ENCODE measurements at regions not wholly inside any gene's neighbourhood (a gene's known extent, or its start where the extent isn't known, plus 50 kb on each side); places are given as distances from the start of the nearest gene placed in this dataset.
A peak's percentile ranks its signal among the peaks of the same experiment; 100 is the strongest.
"Not testable (repeated sequence)": the region's sequence is repeated elsewhere in the genome, so short reads cannot be mapped to it uniquely, and the experiment has no call there.

- Mint-ChIP-seq H3K4me3 (no peak overlapping the region), H3K4me1 (ENCODE audit: low read depth in 2 of 2) (no peaks in the 10 kb centered on the region), H3K9me3 (peaks cover 0 to 4% of the 10 kb centered on the region in 2 donors), H3K27me3 (peaks cover 17 to 32% of the 10 kb centered on the region in 2 donors), H3K36me3 (ENCODE audit: insufficient read depth) (no peaks in the 10 kb centered on the region), H3K27ac (no peak overlapping the region)
- no peak for DNase-seq
- no peak for ATAC-seq (replicated peaks)
These were observed 220.5 kb upstream of the SLCO3A1 start for GRCh38 chr15:91632981-91633380.

DNA sequence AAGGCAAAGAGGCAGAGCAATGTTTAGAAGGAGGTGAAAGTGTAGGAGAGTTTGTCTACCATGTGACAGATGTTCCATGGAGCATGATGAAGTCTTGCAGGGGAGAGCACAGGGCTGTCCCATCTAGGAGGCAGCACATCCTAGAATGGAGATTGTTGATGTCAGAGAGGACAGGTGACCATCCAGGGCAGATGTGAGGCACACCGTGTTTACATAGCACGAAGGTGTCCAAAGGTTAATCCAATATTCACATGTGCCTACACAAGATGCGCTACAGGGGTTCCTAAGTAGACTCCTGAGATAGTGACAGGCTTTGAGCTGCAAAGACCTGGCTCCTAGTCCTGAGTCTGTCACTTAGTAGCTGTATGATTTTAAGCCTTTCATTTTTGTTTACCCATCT, 219.3 kb upstream of the SLCO3A1 start:
- DNase-seq, result no peak
- H3K9me3 Mint-ChIP-seq, result peaks cover 0 to 7% of the 10 kb centered on the region in 2 donors
- H3K36me3 Mint-ChIP-seq (ENCODE audit: insufficient read depth), result no peaks in the 10 kb centered on the region
- no peak overlapping the region for H3K4me3 Mint-ChIP-seq
- H3K27ac Mint-ChIP-seq, result no peak overlapping the region
- H3K27me3 Mint-ChIP-seq, result peaks cover 23 to 39% of the 10 kb centered on the region in 2 donors
- H3K4me1 Mint-ChIP-seq (ENCODE audit: low read depth in 2 of 2), result no peaks in the 10 kb centered on the region
- ATAC-seq (replicated peaks), result no peak

DNA sequence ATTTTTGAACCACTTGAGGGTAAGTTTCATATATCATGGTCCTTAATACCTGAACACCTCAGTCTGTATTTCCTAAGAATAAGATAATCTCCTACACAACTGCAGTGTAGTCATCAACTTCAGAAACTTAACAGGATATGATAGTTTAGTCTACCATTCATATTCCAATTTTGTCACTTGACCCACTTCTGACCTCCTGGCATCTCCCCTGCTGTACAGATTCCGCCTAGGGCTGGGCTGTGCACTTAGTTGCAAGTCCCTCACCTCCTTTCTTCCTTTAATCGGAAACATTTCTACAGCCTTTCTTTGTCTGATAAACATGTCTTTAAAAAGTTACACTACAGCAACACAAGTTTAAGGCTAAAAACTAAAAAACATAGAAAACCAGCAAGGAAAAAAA, 218.4 kb upstream of the SLCO3A1 start:
- H3K9me3 Mint-ChIP-seq, result peaks cover 0 to 7% of the 10 kb centered on the region in 2 donors
- no peak overlapping the region for H3K27ac Mint-ChIP-seq
- H3K4me3 Mint-ChIP-seq, result no peak overlapping the region
- DNase-seq, result no peak
- H3K4me1 Mint-ChIP-seq (ENCODE audit: low read depth in 2 of 2), result no peaks in the 10 kb centered on the region
- H3K27me3 Mint-ChIP-seq, result peaks cover 23 to 39% of the 10 kb centered on the region in 2 donors
- no peaks in the 10 kb centered on the region for H3K36me3 Mint-ChIP-seq (ENCODE audit: insufficient read depth)
- ATAC-seq (replicated peaks), result no peak

- no peak for DNase-seq
- no peak overlapping the region for H3K27ac Mint-ChIP-seq
These were observed 217.9 kb upstream of the SLCO3A1 start for GRCh38 chr15:91635641-91636040.

GRCh38 chr15:91649016-91649415, 204.5 kb upstream of the SLCO3A1 start:
- ATAC-seq (replicated peaks) (no peak), DNase-seq (no peak)
- Mint-ChIP-seq H3K4me3 (no peak overlapping the region), H3K4me1 (ENCODE audit: low read depth in 2 of 2) (no peaks in the 10 kb centered on the region), H3K9me3 (no peaks in the 10 kb centered on the region), H3K36me3 (ENCODE audit: insufficient read depth) (no peaks in the 10 kb centered on the region), H3K27ac (no peak overlapping the region), H3K27me3 (peaks cover 27 to 62% of the 10 kb centered on the region in 2 donors)

More at GRCh38 chr15:91635641-91636040, 217.9 kb upstream of the SLCO3A1 start:
- Mint-ChIP-seq H3K4me1 (ENCODE audit: low read depth in 2 of 2) (no peaks in the 10 kb centered on the region), H3K36me3 (ENCODE audit: insufficient read depth) (no peaks in the 10 kb centered on the region), H3K27me3 (peaks cover 23 to 39% of the 10 kb centered on the region in 2 donors), H3K9me3 (peaks cover under 1 to 7% of the 10 kb centered on the region in 2 donors), H3K4me3 (no peak overlapping the region)
- no peak for ATAC-seq (replicated peaks)

GRCh38 chr15:91649831-91650321, 203.6 kb upstream of the SLCO3A1 start:
- Mint-ChIP-seq H3K27ac (no peak overlapping the region), H3K27me3 (peaks cover 27 to 62% of the 10 kb centered on the region in 2 donors), H3K4me1 (ENCODE audit: low read depth in 2 of 2) (no peaks in the 10 kb centered on the region), H3K36me3 (ENCODE audit: insufficient read depth) (no peaks in the 10 kb centered on the region), H3K4me3 (no peak overlapping the region), H3K9me3 (no peaks in the 10 kb centered on the region)
- ATAC-seq (replicated peaks) (no peak), DNase-seq (no peak)

- H3K4me3 Mint-ChIP-seq, result no peak overlapping the region
- DNase-seq (no peak), ATAC-seq (replicated peaks) (no peak)
- H3K9me3 Mint-ChIP-seq, result no peaks in the 10 kb centered on the region
- peaks cover 0 to 6% of the 10 kb centered on the region in 2 donors for H3K4me1 Mint-ChIP-seq (ENCODE audit: low read depth in 2 of 2)
- peak overlapping the region in 1 of 2 donors; percentile 36 for H3K27ac Mint-ChIP-seq
- peaks cover 39 to 62% of the 10 kb centered on the region in 2 donors for H3K27me3 Mint-ChIP-seq
- no peaks in the 10 kb centered on the region for H3K36me3 Mint-ChIP-seq (ENCODE audit: insufficient read depth)
These were observed 202.3 kb upstream of the SLCO3A1 start for GRCh38 chr15:91651251-91651650.

- ATAC-seq (replicated peaks) (no peak), DNase-seq (no peak)
- Mint-ChIP-seq H3K9me3 (no peaks in the 10 kb centered on the region), H3K36me3 (ENCODE audit: insufficient read depth) (no peaks in the 10 kb centered on the region), H3K27me3 (peaks cover 47 to 58% of the 10 kb centered on the region in 2 donors), H3K4me1 (ENCODE audit: low read depth in 2 of 2) (peaks cover 0 to 6% of the 10 kb centered on the region in 2 donors), H3K4me3 (no peak overlapping the region), H3K27ac (no peak overlapping the region)
These were observed 200.8 kb upstream of the SLCO3A1 start for GRCh38 chr15:91652610-91653207.

DNA sequence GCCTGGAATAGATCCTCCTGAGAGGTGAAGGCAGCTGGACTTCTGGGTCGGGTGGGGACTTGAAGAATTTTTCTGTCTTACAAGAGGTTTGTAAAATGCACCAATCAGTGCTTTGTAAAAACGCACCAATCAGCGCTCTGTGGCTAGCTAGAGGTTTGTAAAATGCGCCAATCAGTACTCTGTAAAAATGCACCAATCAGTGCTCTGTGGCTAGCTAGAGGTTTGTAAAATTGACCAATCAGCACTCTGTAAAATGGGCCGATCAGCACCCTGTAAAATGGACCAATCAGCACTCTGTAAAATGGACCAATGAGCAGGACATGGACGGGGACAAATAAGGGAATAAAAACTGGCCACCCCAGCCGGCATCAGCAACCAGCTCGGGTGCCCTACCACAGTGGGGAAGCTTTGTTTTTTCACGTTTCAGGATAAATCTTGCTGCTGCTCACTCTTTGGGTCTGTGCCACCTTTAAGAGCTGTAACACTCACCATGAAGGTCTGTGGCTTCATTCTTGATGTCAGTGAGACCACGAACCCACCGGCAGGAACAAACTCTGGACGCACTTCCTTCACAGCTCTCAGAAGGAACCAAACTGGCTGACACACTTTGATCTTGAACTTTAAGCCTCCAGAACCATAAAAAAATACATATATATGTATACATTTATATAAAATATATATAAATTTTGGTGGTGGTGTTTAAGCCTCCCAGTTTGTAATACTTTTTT, 197.8 kb upstream of the SLCO3A1 start:
- ATAC-seq (replicated peaks) (peak; percentile 75), DNase-seq (peak in 2 of 3 experiments; percentile 8 to 11)
- not testable (repeated sequence) for H3K36me3 Mint-ChIP-seq (ENCODE audit: insufficient read depth); H3K4me3 Mint-ChIP-seq; H3K9me3 Mint-ChIP-seq
- Mint-ChIP-seq H3K27me3 (peaks cover 54 to 59% of the 10 kb centered on the region in 2 donors), H3K27ac (peak overlapping the region in 1 of 2 donors; percentile 0), H3K4me1 (ENCODE audit: low read depth in 2 of 2) (peaks cover 4 to 14% of the 10 kb centered on the region in 2 donors)

DNA sequence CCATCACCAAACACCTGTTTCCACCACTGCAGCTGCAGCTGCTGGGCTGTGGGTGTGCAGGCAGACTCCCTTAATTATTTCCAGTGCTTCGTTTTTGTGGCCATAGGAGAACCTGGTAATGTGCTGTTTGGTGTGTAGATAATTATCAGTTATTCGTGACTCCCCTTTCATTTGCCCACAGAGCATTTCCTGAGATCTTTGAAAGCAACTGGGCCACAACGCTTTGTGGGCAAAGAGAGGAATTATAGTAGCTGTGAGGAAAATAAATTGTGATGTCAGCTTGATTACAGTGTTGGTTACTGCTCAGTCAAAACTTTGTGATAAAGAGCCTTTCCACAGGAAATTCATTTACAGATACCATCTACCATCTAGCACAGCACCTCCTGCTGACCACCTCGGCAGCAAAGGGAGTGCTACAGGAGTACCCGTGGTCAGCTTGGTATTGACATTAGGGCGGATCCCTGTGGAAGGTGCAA, 193.3 kb upstream of the SLCO3A1 start:
- peaks cover 37 to 41% of the 10 kb centered on the region in 2 donors for H3K27me3 Mint-ChIP-seq
- DNase-seq (no peak), ATAC-seq (replicated peaks) (peak; percentile 64)
- H3K4me3 Mint-ChIP-seq, result no peak overlapping the region
- no peaks in the 10 kb centered on the region for H3K9me3 Mint-ChIP-seq
- H3K27ac Mint-ChIP-seq, result no peak overlapping the region
- H3K36me3 Mint-ChIP-seq (ENCODE audit: insufficient read depth), result no peaks in the 10 kb centered on the region
- peaks cover 4 to 13% of the 10 kb centered on the region in 2 donors for H3K4me1 Mint-ChIP-seq (ENCODE audit: low read depth in 2 of 2)

DNA sequence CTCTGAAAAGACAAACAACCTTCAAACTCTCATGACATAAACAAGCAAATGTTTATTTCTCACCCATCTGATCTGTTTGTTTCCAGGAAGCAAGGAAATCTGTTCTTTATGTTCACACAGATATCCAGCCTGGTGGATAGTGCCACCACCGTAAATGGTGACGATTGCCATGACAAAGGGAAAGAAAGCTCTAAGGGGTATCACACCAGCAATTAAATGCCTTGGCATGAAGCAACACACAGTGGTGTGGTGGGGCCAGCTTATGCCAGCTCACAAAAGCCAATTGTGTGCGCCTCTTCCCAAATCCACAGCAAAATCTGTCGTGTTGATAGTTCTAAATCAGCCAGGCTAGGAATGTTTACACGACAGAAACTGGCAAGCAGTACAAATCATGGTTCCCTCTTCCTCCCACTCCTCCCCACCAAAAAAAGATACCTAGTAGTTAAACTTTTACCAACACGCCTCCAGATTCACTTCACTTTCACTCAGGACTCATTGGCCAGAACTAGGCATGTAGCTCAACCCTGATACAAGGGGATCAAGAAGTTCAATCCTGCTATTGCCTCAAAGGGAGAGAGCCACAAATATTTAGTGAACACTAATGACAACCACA, 189.2 kb upstream of the SLCO3A1 start:
- ATAC-seq (replicated peaks), result no peak

DNA sequence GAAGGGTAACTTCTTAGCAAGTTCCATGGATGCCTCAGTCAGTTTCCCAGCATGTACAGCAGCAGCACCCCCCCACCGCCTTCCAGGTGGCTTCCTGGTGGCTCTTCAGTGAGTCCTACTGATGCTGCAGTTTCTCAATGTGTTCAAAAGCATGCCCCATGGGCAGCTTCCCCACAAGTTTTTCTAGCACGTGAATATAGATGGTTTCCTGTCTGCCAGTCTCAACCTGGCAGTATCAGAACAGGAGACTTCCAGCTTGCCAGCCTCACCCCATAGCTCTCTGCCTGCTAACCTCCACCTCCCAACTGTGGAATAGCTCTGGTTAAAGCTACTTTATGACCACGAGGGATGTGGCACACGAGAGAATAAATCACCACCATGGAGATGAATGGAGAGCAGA, 188.3 kb upstream of the SLCO3A1 start:
- H3K36me3 Mint-ChIP-seq (ENCODE audit: insufficient read depth), result no peaks in the 10 kb centered on the region
- DNase-seq (no peak), ATAC-seq (replicated peaks) (no peak)
- no peaks in the 10 kb centered on the region for H3K9me3 Mint-ChIP-seq
- no peak overlapping the region for H3K4me3 Mint-ChIP-seq
- H3K27me3 Mint-ChIP-seq, result peaks cover 2 to 8% of the 10 kb centered on the region in 2 donors
- no peak overlapping the region for H3K27ac Mint-ChIP-seq
- H3K4me1 Mint-ChIP-seq (ENCODE audit: low read depth in 2 of 2), result peaks cover 2 to 3% of the 10 kb centered on the region in 2 donors

More for the DNA sequence above, 189.2 kb upstream of the SLCO3A1 start:
- H3K27me3 Mint-ChIP-seq, result peaks cover 5 to 9% of the 10 kb centered on the region in 2 donors
- peaks cover 4 to 8% of the 10 kb centered on the region in 2 donors for H3K4me1 Mint-ChIP-seq (ENCODE audit: low read depth in 2 of 2)
- no peaks in the 10 kb centered on the region for H3K9me3 Mint-ChIP-seq
- no peaks in the 10 kb centered on the region for H3K36me3 Mint-ChIP-seq (ENCODE audit: insufficient read depth)
- DNase-seq, result no peak
- H3K27ac Mint-ChIP-seq, result no peak overlapping the region
- H3K4me3 Mint-ChIP-seq, result no peak overlapping the region

- DNase-seq, result no peak
- Mint-ChIP-seq H3K9me3 (no peaks in the 10 kb centered on the region), H3K27me3 (peaks cover 19 to 26% of the 10 kb centered on the region in 2 donors), H3K4me3 (no peak overlapping the region), H3K4me1 (ENCODE audit: low read depth in 2 of 2) (no peaks in the 10 kb centered on the region), H3K36me3 (ENCODE audit: insufficient read depth) (no peaks in the 10 kb centered on the region), H3K27ac (no peak overlapping the region)
- ATAC-seq (replicated peaks), result no peak
These were observed 185.1 kb upstream of the SLCO3A1 start for GRCh38 chr15:91668370-91668769.

Measured in effector memory CD8-positive, alpha-beta T cell (primary cell).